ENCODE measurements at regions not wholly inside any gene's neighbourhood (a gene's known extent, or its start where the extent isn't known, plus 50 kb on each side); places are given as distances from the start of the nearest gene placed in this dataset.

DNA sequence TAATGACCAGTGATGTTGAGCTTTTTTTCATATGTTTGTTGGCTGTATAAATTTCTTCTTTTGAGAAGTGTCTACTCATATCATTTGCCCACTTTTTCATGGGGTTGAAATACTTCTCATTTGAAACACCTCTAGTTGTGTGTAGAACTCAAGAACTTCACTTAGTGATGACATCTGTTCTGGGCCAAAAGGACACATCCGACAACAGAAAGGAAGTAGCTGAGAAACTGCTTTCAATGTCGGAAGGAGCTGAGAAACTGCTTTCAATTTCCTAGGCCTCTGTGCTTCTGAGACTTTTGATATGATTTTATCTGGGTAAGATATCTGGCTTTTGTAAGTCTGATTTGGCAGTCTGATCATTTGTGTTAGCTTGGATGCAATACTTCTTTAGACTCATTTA lies 635.3 kb downstream of the TMTC2 start:
- no peaks in the 10 kb centered on the region for H3K27me3 Mint-ChIP-seq
- intact Hi-C loops (cut with micrococcal nuclease), result no loop called here
- ChIA-PET CTCF (no interaction called here), POLR2A (no interaction called here)
- H3K27ac Mint-ChIP-seq, result no peak overlapping the region
- H3K9me3 Mint-ChIP-seq, result peaks cover 2% of the 10 kb centered on the region
- H3K4me1 Mint-ChIP-seq, result no peaks in the 10 kb centered on the region
- DNase-seq (no peak), ATAC-seq (ENCODE audit: low read depth) (no peak)
- H3K36me3 Mint-ChIP-seq (ENCODE audit: low read depth), result no peaks in the 10 kb centered on the region
- no peak overlapping the region for H3K4me3 Mint-ChIP-seq
- TF ChIP-seq, protein P1, sequence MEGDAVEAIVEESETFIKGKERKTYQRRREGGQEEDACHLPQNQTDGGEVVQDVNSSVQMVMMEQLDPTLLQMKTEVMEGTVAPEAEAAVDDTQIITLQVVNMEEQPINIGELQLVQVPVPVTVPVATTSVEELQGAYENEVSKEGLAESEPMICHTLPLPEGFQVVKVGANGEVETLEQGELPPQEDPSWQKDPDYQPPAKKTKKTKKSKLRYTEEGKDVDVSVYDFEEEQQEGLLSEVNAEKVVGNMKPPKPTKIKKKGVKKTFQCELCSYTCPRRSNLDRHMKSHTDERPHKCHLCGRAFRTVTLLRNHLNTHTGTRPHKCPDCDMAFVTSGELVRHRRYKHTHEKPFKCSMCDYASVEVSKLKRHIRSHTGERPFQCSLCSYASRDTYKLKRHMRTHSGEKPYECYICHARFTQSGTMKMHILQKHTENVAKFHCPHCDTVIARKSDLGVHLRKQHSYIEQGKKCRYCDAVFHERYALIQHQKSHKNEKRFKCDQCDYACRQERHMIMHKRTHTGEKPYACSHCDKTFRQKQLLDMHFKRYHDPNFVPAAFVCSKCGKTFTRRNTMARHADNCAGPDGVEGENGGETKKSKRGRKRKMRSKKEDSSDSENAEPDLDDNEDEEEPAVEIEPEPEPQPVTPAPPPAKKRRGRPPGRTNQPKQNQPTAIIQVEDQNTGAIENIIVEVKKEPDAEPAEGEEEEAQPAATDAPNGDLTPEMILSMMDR (IDR thresholded peaks at IDR 0.05), result no peak

DNA sequence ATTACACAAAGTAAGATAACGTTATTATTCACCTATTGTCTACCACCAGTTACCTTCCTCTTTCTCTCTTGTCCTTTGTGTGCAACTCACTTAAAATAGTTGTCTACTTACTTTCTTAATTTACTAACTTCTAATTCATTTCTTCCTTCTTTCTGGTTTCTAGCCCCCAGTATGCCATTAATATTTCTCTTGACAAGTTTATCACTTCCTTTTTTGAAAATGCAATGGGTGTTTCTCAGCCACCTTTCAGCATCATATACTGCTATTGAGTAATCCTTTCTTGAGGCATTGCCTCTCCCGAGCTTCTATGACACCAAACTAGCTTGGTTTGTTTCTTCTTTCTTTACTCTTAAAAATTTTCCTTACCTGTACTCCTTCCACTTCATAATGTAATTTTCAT lies 633.6 kb downstream of the TMTC2 start:
- CTCF ChIA-PET, result no interaction called here
- Mint-ChIP-seq H3K4me3 (no peak overlapping the region), H3K4me1 (no peaks in the 10 kb centered on the region), H3K36me3 (ENCODE audit: low read depth) (no peaks in the 10 kb centered on the region), H3K27me3 (no peaks in the 10 kb centered on the region), H3K27ac (no peak overlapping the region), H3K9me3 (peaks cover 6% of the 10 kb centered on the region)
- DNase-seq (no peak), ATAC-seq (ENCODE audit: low read depth) (no peak)
- POLR2A ChIA-PET, result no interaction called here
- TF ChIP-seq, protein P1 (IDR thresholded peaks at IDR 0.05), result no peak
- intact Hi-C loops (cut with micrococcal nuclease), result no loop called here

DNA sequence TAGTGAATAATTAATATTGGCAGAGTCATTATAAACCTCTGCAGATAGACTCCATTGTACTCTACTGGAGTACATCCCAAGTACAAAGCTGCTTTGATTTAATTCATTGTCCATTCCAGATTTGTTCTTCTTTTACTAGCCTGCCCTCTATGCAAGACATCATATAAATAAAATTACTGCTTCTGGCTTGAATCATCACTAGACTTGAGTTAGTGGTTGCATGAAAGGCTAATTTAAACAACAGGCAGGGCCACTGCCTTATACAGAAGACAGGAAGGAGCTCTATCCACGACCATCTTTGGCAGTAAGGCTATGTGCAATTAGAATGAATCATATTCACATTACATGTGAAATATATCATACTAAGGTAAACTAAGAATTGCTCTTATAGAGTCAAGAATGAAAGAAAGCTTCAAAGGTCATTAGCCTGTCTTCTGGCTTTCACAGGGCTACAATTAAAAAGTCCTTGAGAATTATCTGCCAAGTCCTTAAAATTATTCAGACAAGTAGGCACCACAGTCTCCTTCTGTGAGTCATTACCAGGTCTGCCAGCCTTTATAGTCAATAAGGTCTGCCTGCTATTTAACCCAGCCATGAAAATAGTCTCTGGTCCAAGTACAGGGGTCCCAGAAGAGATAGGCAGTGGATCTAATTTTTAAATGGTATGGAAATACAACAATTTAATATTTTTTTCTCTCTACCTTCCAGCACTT lies 631.8 kb downstream of the TMTC2 start:
- intact Hi-C loops (cut with micrococcal nuclease), result no loop called here
- TF ChIP-seq, protein P1 (IDR thresholded peaks at IDR 0.05), result no peak
- H3K27ac Mint-ChIP-seq, result no peak overlapping the region
- POLR2A ChIA-PET, result no interaction called here
- CTCF ChIA-PET, result no interaction called here
- H3K4me3 Mint-ChIP-seq, result no peak overlapping the region
- H3K27me3 Mint-ChIP-seq, result no peaks in the 10 kb centered on the region
- H3K4me1 Mint-ChIP-seq, result no peaks in the 10 kb centered on the region
- H3K9me3 Mint-ChIP-seq, result peaks cover 6% of the 10 kb centered on the region
- ATAC-seq (ENCODE audit: low read depth) (no peak), DNase-seq (no peak)
- H3K36me3 Mint-ChIP-seq (ENCODE audit: low read depth), result no peaks in the 10 kb centered on the region

DNA sequence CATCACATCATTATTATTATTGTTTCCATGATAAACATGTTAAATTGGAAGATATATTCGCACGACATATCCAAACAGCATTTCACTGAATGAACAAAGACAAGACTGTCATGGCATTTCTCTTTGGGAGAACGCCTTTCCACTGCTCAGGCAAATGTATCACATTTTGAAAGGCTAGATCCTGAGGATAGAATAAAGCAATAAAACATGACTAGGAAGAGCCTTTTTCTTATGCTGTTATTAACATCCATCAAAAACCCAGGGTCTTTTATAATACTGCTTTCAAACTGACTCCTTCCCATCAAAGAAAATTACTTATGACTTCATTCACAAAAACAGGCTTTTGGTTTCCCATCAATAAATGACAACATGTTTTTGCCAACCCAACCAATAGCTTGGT lies 630.9 kb downstream of the TMTC2 start:
- POLR2A ChIA-PET, result no interaction called here

DNA sequence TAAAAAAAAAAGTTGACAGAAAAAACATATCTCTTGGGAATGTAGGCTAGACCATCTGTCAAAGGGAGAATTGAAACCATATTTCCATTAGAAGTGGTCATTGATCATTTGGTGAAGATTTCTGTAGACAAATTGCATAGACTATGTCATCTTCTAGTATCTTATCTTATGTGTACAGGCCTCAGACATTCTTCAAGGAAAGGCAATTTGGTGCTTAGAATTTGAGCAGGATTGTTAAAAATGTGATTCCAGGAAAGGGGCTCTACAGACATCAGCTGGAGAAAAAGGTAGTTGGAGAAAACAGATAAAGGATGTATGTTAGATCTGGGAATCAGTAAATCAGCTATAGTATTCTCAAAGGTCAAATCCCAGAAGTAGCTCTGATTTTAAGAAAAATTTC lies 627.1 kb downstream of the TMTC2 start:
- Mint-ChIP-seq H3K4me1 (no peaks in the 10 kb centered on the region), H3K4me3 (no peak overlapping the region), H3K36me3 (ENCODE audit: low read depth) (no peaks in the 10 kb centered on the region), H3K9me3 (peaks cover 4% of the 10 kb centered on the region), H3K27ac (no peak overlapping the region), H3K27me3 (no peaks in the 10 kb centered on the region)
- POLR2A ChIA-PET, result no interaction called here
- intact Hi-C loops (cut with micrococcal nuclease), result no loop called here
- TF ChIP-seq, protein P1 (IDR thresholded peaks at IDR 0.05), result no peak
- DNase-seq (no peak), ATAC-seq (ENCODE audit: low read depth) (no peak)
- CTCF ChIA-PET, result no interaction called here

More for the DNA sequence above, 630.9 kb downstream of the TMTC2 start:
- TF ChIP-seq, protein P1 (IDR thresholded peaks at IDR 0.05), result no peak
- CTCF ChIA-PET, result no interaction called here
- intact Hi-C loops (cut with micrococcal nuclease), result no loop called here
- Mint-ChIP-seq H3K27ac (no peak overlapping the region), H3K4me3 (no peak overlapping the region), H3K36me3 (ENCODE audit: low read depth) (no peaks in the 10 kb centered on the region), H3K4me1 (no peaks in the 10 kb centered on the region), H3K27me3 (no peaks in the 10 kb centered on the region), H3K9me3 (peaks cover 4% of the 10 kb centered on the region)
- ATAC-seq (ENCODE audit: low read depth) (no peak), DNase-seq (no peak)

All from activated B cell treated with CpG ODN at 0.5 μM for 24 hours (primary cell).